HL-60 (cell line): ENCODE measurements at regions not wholly inside any gene's neighbourhood (a gene's known extent, or its start where the extent isn't known, plus 50 kb on each side); places are given as distances from the start of the nearest gene placed in this dataset.

Experiments
- POLR2AphosphoS5 ChIP-seq: IDR thresholded peaks from 2 replicates; pipeline ENCODE4 v1.6.1; 2012; ENCODE audit warnings: low read depth
- TF ChIP-seq, protein P1 (sequence below): IDR thresholded peaks from one replicate; pipeline ENCODE4 v1.5.1; 2011; ENCODE audit warnings: low read length, control low read depth, inconsistent platforms; ENCODE audit not compliant: insufficient read depth
- TF ChIP-seq, protein P2 (sequence below): IDR thresholded peaks from 2 replicates; pipeline ENCODE4 v1.6.1; 2012; ENCODE audit warnings: low read depth; ENCODE audit not compliant: insufficient replicate concordance

DNA sequence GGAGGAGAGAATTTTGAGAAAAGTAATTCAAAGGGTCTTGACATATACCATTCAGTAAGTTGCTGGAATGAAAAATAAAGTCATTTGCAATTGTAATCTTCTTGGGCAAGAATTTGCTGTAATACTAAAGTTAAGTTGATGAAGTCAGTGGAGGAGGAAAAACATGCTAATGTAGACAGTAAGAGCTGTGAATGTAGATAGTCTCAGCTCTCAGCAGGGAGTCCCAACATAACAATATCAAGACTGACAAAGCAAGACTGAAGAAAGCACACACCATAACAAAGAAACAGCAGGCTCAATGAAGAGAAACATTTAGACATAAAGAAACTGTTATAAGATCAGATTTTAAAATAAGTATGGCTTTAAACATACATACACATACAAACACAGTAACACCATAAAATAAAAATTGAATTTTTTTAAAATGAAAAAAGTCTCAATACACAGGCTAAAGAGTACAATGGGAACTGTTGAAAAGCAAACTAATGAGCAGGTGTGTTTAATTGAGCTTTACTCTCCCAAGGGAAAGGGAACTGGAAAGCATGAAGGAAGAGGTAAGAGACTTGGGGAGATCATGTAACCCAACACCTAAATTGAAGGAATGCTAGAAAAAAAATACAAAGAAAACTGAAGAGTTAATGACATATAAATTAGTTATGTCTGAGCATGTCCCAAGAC, 336.3 kb upstream of the NCAM2 start:
- TF ChIP-seq, protein P1, sequence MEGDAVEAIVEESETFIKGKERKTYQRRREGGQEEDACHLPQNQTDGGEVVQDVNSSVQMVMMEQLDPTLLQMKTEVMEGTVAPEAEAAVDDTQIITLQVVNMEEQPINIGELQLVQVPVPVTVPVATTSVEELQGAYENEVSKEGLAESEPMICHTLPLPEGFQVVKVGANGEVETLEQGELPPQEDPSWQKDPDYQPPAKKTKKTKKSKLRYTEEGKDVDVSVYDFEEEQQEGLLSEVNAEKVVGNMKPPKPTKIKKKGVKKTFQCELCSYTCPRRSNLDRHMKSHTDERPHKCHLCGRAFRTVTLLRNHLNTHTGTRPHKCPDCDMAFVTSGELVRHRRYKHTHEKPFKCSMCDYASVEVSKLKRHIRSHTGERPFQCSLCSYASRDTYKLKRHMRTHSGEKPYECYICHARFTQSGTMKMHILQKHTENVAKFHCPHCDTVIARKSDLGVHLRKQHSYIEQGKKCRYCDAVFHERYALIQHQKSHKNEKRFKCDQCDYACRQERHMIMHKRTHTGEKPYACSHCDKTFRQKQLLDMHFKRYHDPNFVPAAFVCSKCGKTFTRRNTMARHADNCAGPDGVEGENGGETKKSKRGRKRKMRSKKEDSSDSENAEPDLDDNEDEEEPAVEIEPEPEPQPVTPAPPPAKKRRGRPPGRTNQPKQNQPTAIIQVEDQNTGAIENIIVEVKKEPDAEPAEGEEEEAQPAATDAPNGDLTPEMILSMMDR: no peak
- TF ChIP-seq POLR2AphosphoS5: no peak
- TF ChIP-seq, protein P2, sequence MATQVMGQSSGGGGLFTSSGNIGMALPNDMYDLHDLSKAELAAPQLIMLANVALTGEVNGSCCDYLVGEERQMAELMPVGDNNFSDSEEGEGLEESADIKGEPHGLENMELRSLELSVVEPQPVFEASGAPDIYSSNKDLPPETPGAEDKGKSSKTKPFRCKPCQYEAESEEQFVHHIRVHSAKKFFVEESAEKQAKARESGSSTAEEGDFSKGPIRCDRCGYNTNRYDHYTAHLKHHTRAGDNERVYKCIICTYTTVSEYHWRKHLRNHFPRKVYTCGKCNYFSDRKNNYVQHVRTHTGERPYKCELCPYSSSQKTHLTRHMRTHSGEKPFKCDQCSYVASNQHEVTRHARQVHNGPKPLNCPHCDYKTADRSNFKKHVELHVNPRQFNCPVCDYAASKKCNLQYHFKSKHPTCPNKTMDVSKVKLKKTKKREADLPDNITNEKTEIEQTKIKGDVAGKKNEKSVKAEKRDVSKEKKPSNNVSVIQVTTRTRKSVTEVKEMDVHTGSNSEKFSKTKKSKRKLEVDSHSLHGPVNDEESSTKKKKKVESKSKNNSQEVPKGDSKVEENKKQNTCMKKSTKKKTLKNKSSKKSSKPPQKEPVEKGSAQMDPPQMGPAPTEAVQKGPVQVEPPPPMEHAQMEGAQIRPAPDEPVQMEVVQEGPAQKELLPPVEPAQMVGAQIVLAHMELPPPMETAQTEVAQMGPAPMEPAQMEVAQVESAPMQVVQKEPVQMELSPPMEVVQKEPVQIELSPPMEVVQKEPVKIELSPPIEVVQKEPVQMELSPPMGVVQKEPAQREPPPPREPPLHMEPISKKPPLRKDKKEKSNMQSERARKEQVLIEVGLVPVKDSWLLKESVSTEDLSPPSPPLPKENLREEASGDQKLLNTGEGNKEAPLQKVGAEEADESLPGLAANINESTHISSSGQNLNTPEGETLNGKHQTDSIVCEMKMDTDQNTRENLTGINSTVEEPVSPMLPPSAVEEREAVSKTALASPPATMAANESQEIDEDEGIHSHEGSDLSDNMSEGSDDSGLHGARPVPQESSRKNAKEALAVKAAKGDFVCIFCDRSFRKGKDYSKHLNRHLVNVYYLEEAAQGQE: no peak
